ENCODE measurements at regions not wholly inside any gene's neighbourhood (a gene's known extent, or its start where the extent isn't known, plus 50 kb on each side); places are given as distances from the start of the nearest gene placed in this dataset.

GRCh38 chrX:40395102-40395501 lies 185.7 kb upstream of the ATP6AP2 start:
- DNase-seq (ENCODE audit: low read depth, low spot score), result no peak
- in situ Hi-C loops (cut with MboI) (no loop called here), intact Hi-C loops (cut with micrococcal nuclease; ENCODE audit: unreplicated experiment) (no loop called here)
- Histone ChIP-seq H3K79me2 (ENCODE audit: control insufficient read depth, insufficient read depth, low read length) (no peaks in the 10 kb centered on the region), H3K4me2 (ENCODE audit: control insufficient read depth, insufficient read depth) (no peak overlapping the region), H3K4me1 (ENCODE audit: control insufficient read depth, insufficient read depth, low read length) (no peaks in the 10 kb centered on the region; the same call in 1 of the 2 replicates), H4K20me1 (ENCODE audit: control insufficient read depth, insufficient read depth) (no peaks in the 10 kb centered on the region), H3K27ac (ENCODE audit: control insufficient read depth, insufficient read depth) (no peak overlapping the region), H3K4me3 (no peak overlapping the region), H3K27me3 (replicated peaks in 1 of 2; ENCODE audit: control insufficient read depth in 2 of 2, insufficient read depth in 2 of 2, low read length in 1 of 2) (no peaks in the 10 kb centered on the region), H3K9ac (ENCODE audit: control insufficient read depth, insufficient read depth, low read length) (no peak overlapping the region), H3K36me3 (ENCODE audit: control insufficient read depth in 2 of 2, insufficient read depth in 2 of 2, low read length in 1 of 2) (no peaks in the 10 kb centered on the region), H2AFZ (ENCODE audit: control insufficient read depth, low read depth, low read length) (no peak overlapping the region), H3K9me3 (replicated peaks; ENCODE audit: control insufficient read depth, insufficient read depth, low read length) (peaks cover 2% of the 10 kb centered on the region; the same call in 1 of the 3 replicates)
- ATAC-seq, result no peak
- ChIA-PET SMC1A (ENCODE audit: uncharacterized antibody, unreplicated experiment) (no interaction called here), RAD21 (ENCODE audit: unreplicated experiment) (no interaction called here), CTCF (no interaction called here), POLR2A (no interaction called here)
- TF ChIP-seq MTA2 (IDR thresholded peaks at IDR 0.05; ENCODE audit: low read depth), result no peak
- TF ChIP-seq SMAD5 (IDR thresholded peaks at IDR 0.05; ENCODE audit: low read depth), result no peak
- no peak for TF ChIP-seq POLR2AphosphoS2 (IDR thresholded peaks at IDR 0.05; ENCODE audit: low read depth, low read length)
- no peak for TF ChIP-seq NBN (IDR thresholded peaks at IDR 0.05)
- no peak for TF ChIP-seq PAX8 (IDR thresholded peaks at IDR 0.05)
- no peak for TF ChIP-seq ZBTB4 (CRISPR knock-in tag; IDR thresholded peaks at IDR 0.05)
- no peak for TF ChIP-seq ZNF622 (IDR thresholded peaks at IDR 0.05)
- no peak for TF ChIP-seq STAT3 (IDR thresholded peaks at IDR 0.05; ENCODE audit: low read depth, low read length)
- TF ChIP-seq RELB (IDR thresholded peaks at IDR 0.05; ENCODE audit: low read depth), result no peak
- TF ChIP-seq NR2C2 (IDR thresholded peaks at IDR 0.05; ENCODE audit: borderline replicate concordance, control insufficient read depth, insufficient read length, low read depth), result no peak
- no peak for TF ChIP-seq HDGF (IDR thresholded peaks at IDR 0.05)
- TF ChIP-seq CBX5 (IDR thresholded peaks at IDR 0.05; ENCODE audit: low read depth), result no peak
- TF ChIP-seq ZNF384 (IDR thresholded peaks at IDR 0.05; ENCODE audit: borderline replicate concordance, low read depth, low read length), result no peak
- TF ChIP-seq IKZF2 (IDR thresholded peaks at IDR 0.05), result no peak
- no TSS peak for BruUV-seq (replicated peaks)
- WGBS (ENCODE audit: insufficient coverage, insufficient replicate concordance, low lambda C conversion rate, missing lambda C conversion rate), result 73% methylated on average over 2 of the region's 2 CpGs
- no peak for FAIRE-seq
